IPS-18c (cell line): ENCODE measurements at regions not wholly inside any gene's neighbourhood (a gene's known extent, or its start where the extent isn't known, plus 50 kb on each side); places are given as distances from the start of the nearest gene placed in this dataset.
"Not testable (repeated sequence)": the region's sequence is repeated elsewhere in the genome, so short reads cannot be mapped to it uniquely, and the experiment has no call there.

Experiments used
- H3K4me3 ChIP-seq: 2 replicates; pipeline ENCODE4 v1.7.0; 2013; ENCODE audit warnings: low read depth, mild to moderate bottlenecking, low read length, moderate library complexity; ENCODE audit not compliant: insufficient read depth
- H3K9me3 ChIP-seq: one replicate; pipeline ENCODE4 v1.6.1; 2013; ENCODE audit warnings: mild to moderate bottlenecking, low read length, moderate library complexity; ENCODE audit not compliant: control insufficient read depth, insufficient read depth

GRCh38 chr1:55519937-55520683, 304.9 kb upstream of the USP24 start:
- H3K9me3 ChIP-seq = no peaks in the 10 kb centered on the region
- H3K4me3 ChIP-seq = no peak overlapping the region

- no peaks in the 10 kb centered on the region for H3K9me3 ChIP-seq
- no peak overlapping the region for H3K4me3 ChIP-seq
Observed at GRCh38 chr1:55519276-55519675, 304.1 kb upstream of the USP24 start.

- H3K4me3 ChIP-seq = no peak overlapping the region
- no peaks in the 10 kb centered on the region for H3K9me3 ChIP-seq
Observed at GRCh38 chr1:55517036-55517435, 301.9 kb upstream of the USP24 start.

- not testable (repeated sequence) for H3K4me3 ChIP-seq, H3K9me3 ChIP-seq
Observed at GRCh38 chr1:55514571-55514970, 299.4 kb upstream of the USP24 start.

- Histone ChIP-seq H3K4me3 (no peak overlapping the region), H3K9me3 (no peaks in the 10 kb centered on the region)
Observed at GRCh38 chr1:55512466-55512865, 297.3 kb upstream of the USP24 start.

GRCh38 chr1:55507578-55507931, 292.4 kb upstream of the USP24 start:
- Histone ChIP-seq H3K9me3 (no peaks in the 10 kb centered on the region), H3K4me3 (no peak overlapping the region)

GRCh38 chr1:55506740-55507577, 291.8 kb upstream of the USP24 start:
- Histone ChIP-seq H3K4me3 (no peak overlapping the region), H3K9me3 (no peaks in the 10 kb centered on the region)

GRCh38 chr1:55505326-55505725, 290.2 kb upstream of the USP24 start:
- Histone ChIP-seq H3K4me3 (no peak overlapping the region), H3K9me3 (no peaks in the 10 kb centered on the region)

GRCh38 chr1:55504306-55504731, 289.2 kb upstream of the USP24 start:
- H3K4me3 ChIP-seq = no peak overlapping the region
- H3K9me3 ChIP-seq = no peaks in the 10 kb centered on the region

GRCh38 chr1:55503663-55504305, 288.6 kb upstream of the USP24 start:
- H3K4me3 ChIP-seq = no peak overlapping the region
- no peaks in the 10 kb centered on the region for H3K9me3 ChIP-seq

- H3K9me3 ChIP-seq = no peaks in the 10 kb centered on the region
- H3K4me3 ChIP-seq = no peak overlapping the region
Observed at GRCh38 chr1:55500601-55501000, 285.4 kb upstream of the USP24 start.

GRCh38 chr1:55490547-55490946, 275.4 kb upstream of the USP24 start:
- H3K9me3 ChIP-seq = no peaks in the 10 kb centered on the region
- H3K4me3 ChIP-seq = no peak overlapping the region

GRCh38 chr1:55484173-55484572, 269.0 kb upstream of the USP24 start:
- Histone ChIP-seq H3K9me3 (no peaks in the 10 kb centered on the region), H3K4me3 (no peak overlapping the region)

GRCh38 chr1:55483523-55483922, 268.4 kb upstream of the USP24 start:
- Histone ChIP-seq H3K9me3 (no peaks in the 10 kb centered on the region), H3K4me3 (no peak overlapping the region)

GRCh38 chr1:55481634-55482033, 266.5 kb upstream of the USP24 start:
- H3K4me3 ChIP-seq = no peak overlapping the region
- no peaks in the 10 kb centered on the region for H3K9me3 ChIP-seq

GRCh38 chr1:55480029-55480795, 265.0 kb upstream of the USP24 start:
- no peak overlapping the region for H3K4me3 ChIP-seq
- H3K9me3 ChIP-seq = no peaks in the 10 kb centered on the region

- Histone ChIP-seq H3K4me3 (no peak overlapping the region), H3K9me3 (no peaks in the 10 kb centered on the region)
Observed at GRCh38 chr1:55478742-55479141, 263.6 kb upstream of the USP24 start.
